GM19351 (cell line): ENCODE measurements at regions not wholly inside any gene's neighbourhood (a gene's known extent, or its start where the extent isn't known, plus 50 kb on each side); places are given as distances from the start of the nearest gene placed in this dataset.

Experiments used
- ATAC-seq: cut with Tn5 transposase; IDR thresholded peaks from one replicate; pipeline ENCODE4 v1.9.1; 2021; ENCODE audit warnings: mild to moderate bottlenecking, moderate library complexity; ENCODE audit not compliant: unreplicated experiment

GRCh38 chr5:171600741-171601265, 181.4 kb downstream of the FGF18 start:
- ATAC-seq: no peak

DNA sequence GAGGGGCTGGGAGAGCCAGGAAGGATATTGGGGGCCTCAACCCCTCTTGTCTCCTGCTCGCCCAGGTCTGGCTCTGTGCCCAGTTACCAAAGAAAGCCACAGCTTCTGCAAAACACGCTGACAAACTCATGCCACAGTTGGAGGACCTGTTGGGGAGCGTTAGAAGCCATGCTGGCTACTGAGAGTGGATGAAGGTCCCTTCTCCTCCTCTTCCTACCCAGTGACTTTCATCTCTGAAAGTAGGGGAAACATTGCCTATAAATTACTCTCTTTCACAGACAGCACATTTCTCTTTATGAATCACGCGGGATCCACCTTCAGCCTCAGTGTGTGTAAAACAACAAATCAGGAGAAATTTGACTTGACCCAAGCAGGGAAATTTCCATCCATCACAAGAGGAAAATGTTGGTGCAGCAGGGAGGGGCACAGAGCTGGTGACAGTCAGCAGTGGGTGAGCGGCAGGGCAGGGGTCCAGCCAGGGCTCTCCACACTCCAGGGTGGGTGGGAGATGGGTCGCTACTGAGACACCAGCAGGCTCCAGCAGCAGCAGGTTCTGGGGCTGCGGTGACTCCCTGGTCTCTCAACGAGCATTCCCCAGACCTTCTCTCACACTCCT, 181.9 kb downstream of the FGF18 start:
- no peak for ATAC-seq

DNA sequence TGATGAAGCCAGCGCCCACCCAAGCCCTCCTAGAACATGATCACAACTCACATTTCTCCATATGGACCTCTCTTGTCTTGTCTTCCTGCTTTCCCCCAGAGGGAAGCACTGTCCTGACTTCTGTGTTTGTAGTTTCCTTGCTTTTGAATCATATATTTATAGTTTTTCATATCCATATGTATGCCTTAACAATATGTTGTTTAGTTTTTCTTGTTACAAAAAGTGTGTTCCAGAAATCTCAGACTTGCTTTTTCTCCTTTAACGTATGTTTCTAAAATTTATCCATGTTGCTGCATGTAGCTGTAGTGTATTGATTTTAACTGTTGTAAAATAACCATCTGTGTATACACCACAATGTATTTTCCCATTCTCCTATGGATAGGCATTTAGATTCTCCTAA, 182.0 kb upstream of the SMIM23 start:
- ATAC-seq: no peak

- no peak for ATAC-seq
Observed at GRCh38 chr5:171604195-171604594, 181.4 kb upstream of the SMIM23 start.

DNA sequence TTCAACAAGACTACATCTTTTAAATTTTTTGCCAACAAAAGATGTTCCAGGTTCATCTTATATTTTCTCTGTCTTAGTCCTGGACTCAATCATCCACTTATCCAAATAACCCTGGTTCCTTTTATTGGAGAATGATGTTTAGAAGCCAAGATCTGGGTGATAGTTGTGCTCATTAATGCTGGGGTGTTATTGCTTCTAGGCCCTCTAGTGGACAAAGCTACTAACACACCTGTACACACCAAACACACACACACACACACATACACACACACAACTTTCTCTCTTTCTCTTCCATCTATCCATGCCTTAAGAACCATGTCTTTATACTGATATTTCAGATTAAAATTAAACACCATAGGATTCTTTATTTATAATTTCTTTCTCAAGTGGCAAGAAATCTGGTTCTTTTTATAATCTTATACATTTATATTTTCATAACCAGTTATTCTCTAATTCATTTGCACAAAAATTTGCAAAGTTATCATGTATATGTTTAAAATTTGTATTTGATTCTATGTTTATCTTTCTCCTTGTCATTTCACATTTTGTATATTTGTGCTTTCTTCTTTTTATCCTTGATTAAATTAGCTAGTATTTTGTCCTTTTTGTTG, 179.1 kb upstream of the SMIM23 start:
- no peak for ATAC-seq

DNA sequence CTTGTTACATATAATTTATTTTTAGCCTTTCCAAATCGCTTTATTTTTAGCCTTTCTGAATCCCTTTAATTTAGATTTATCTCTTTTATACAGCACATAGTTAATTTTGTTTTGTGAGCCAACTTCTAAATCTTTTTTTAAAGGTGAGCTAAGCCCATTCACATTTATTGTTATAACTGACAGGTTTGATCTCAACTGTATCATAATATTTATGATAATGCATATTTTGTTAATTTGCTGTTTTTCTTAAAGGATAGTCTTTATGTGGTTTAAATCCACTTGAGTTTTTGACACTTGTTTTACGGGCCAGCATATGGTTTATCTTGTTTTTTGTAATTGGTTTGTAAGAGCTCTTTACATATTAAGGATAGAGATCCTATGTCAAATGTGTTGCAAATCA, 177.8 kb upstream of the SMIM23 start:
- ATAC-seq: no peak

DNA sequence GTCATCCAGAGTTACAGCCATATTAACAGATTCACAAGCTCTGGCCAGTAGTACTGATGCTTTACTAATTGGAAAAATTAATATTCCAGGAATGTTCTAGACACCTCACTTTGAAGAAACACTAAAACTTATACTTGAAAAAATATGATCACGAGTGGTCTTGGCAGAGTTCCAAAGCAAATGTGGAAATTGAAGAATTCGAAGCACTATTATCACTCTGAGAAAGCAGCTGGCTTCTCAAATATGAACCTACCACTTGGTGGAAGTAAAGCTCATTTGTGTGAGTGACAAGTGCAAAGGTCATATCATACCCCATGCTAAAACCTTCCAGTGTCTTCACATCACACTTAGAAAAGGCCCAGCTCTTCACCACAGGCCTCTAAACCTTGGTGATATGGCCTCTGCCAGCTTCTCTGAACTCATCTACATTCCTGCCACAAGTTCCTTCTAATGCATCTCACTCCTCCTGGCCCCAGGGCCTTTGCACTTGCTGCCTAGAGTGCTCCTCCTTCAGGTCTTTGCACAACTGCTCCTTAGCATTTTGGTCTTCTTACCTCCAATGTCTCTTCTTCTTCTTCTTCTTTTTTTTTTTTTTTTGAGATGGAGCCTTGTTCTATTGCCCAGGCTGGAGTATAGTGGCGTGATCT, 175.7 kb upstream of the SMIM23 start:
- ATAC-seq: no peak

DNA sequence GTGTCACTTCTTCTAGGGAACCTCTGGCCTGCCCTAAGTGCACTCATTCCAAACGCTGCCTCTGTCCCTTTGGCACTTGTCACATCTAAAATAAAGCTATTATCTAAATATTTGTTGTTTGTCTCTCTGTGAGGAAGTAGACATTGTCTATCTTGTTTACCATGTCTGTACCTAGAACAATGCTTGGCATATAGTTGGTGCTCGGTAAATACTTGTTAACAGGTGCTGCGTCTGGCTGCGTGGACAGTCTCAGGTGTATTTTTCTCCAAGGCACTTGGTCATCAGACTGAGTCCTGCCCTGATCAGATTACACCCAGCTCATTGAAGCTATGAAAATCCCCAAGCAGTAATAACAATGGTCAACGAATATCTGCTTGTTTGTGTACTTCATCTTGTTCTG, 174.9 kb upstream of the SMIM23 start:
- no peak for ATAC-seq

- ATAC-seq: no peak
Observed at GRCh38 chr5:171612749-171613148, 172.9 kb upstream of the SMIM23 start.

DNA sequence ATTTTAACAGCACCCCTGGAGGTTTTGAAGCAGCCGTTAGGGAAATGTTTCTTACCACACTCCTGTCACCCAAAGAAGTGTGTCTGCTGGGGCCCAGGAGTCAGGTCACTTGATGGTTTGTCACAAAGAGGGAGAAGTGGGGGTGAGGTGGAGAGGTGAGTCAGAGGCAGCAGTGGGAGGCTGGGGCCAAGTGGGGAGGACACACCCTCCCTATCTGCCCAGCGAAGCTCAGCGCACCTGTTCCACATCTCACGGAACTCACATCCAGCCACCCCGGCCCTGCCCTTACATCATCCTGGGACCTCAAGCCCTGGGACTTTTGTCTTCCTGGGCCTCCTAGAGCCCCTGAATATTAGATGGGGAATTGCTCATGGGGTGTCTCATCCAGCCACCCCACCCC, 171.1 kb upstream of the SMIM23 start:
- no peak for ATAC-seq

DNA sequence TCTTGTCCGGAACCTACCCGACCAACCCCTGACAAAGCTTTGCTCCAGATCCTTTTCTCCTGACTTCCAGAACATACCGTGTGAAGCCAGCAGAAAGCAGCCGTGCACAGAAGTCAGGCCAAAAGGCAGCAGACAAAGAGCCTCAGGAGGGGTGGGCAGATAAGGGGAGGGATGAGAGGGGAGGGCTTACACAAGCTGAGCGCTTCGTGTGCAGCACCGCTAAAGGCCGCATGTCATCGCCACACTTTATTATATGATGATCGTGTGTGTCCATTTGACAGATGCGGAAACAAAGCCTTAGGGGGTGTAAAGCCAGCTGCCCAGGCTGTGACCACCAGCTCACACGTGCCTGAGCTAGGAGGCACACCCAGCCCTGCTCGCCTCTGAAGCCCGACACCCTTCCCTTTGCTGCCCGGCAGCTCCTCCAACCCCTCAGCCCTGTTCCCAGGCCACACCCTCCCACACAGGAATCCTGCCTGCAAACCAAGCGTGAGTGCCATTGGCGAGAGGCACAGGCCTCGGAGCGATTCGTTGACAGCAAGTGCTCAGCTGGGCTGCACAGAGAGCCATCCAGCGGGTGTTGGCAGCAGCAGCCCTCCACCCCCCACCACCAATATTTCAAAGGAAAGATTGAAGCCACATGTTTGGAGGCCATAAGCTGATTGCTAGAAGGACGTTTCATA, 170.5 kb upstream of the SMIM23 start:
- no peak for ATAC-seq

DNA sequence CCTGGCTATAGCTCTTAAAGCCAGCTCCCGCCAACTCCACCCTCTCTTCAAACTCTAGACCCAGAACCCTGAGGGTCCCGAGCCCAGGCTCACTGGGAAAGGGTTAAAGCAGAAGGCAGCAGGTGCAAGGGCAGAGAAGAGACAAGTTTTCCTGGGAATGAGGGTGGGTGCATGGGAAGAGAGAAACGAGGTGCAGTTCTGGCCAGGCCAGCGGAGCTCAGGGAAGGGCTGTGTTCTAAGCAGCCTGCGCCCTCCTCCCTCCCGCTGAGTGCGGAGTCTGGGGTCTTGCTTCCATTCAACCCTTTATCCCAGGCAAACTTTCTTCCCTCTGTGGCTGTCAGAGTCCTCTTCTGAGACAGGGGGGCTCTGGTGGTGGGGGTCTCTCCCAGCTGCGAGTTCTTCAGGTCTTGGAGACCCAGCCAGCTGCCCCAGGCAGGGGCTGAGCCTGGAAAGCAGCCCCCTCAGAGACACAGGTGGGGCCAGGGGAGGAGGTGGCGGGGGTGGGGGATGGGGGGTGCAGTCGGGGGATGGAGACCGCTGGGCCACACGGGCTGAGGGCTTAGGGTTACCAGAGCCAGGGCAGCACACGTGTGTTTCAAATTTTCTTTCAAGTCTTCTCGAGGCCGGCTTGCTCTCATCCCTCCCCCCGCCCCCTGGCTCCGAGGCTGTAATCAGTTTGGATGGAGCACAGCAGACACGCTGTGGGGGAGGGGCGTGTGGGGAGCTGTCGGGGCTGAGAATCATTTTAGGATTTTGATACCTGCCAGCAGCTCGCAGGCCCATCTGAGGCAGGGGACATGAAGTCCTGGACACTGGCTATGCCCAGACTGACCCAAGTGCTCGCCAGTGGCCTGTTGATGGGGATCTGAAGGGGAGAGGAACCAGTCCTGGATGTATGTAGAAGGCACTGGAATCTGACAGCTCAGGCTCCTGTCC, 169.6 kb upstream of the SMIM23 start:
- ATAC-seq: no peak

- ATAC-seq: no peak
Observed at GRCh38 chr5:171617266-171617665, 168.4 kb upstream of the SMIM23 start.

GRCh38 chr5:171617817-171618591, 167.6 kb upstream of the SMIM23 start:
- no peak for ATAC-seq

DNA sequence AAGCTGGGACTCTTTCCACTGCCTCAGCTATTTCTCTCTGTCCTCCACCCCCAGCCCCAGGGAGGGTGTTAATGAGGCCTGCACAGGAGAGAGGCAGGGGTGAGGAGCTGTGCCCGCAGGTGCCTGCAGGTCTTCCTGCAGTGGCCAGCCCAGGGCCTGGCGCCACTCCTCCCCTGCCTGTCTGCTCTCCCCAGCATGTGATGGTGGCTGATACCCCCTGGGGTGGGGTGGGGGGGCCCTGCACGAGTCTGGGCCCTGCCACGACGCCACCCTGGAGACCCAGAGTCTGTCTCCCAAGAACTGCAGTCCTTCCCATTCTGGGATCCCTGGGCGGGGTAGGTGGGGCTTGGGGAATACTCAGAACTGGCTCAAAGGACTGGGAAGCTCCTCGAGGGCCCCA, 166.4 kb upstream of the SMIM23 start:
- ATAC-seq: no peak

GRCh38 chr5:171619744-171620143, 165.9 kb upstream of the SMIM23 start:
- ATAC-seq: no peak

- no peak for ATAC-seq
Observed at GRCh38 chr5:171622010-171622409, 163.6 kb upstream of the SMIM23 start.

DNA sequence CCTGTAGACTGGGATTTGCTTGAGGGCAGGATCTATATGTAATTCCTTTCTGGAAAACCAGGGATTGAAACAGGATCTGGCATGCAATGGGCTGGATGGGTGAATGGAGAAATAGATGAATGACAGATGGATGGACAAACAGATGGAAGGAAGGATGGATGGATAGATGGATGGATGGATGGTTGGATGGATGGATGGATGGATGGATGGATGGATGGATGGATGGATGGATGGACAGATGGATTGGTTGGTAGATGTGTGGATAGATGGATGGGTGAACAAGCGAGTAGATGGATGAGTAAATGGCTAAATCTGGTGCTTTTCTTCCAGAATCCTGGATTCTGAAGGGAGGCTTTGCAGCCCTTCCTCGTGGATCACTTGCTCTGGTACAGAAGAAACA, 162.5 kb upstream of the SMIM23 start:
- no peak for ATAC-seq

- ATAC-seq: no peak
Observed at GRCh38 chr5:171623551-171624097, 162.0 kb upstream of the SMIM23 start.

DNA sequence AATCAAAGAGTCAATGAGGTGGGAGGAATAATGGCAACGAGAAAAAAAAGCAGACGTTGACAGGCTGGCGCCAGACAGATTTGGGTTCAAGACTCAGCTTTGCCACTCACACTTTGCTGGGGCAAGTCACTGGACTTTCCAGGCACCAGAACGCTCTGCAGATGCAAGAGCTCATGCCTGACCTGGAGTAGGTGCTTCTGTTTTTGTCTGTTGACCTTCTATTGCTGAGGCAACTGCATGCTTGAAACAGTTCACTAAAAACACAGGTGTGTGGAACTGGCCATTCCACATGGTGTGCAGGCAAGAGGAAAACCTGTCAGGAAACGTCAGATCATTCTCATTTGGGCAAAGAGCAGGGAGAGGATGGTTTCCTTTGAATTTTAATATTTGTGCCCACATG, 161.2 kb upstream of the SMIM23 start:
- no peak for ATAC-seq
